HG03025 (cell line): ENCODE measurements at regions not wholly inside any gene's neighbourhood (a gene's known extent, or its start where the extent isn't known, plus 50 kb on each side); places are given as distances from the start of the nearest gene placed in this dataset.
"Not testable (repeated sequence)": the region's sequence is repeated elsewhere in the genome, so short reads cannot be mapped to it uniquely, and the experiment has no call there.

Experiments used
- ATAC-seq: cut with Tn5 transposase; IDR thresholded peaks from one replicate; pipeline ENCODE4 v1.9.1; 2021; ENCODE audit warnings: mild to moderate bottlenecking, moderate library complexity; ENCODE audit not compliant: unreplicated experiment, low FRiP score

DNA sequence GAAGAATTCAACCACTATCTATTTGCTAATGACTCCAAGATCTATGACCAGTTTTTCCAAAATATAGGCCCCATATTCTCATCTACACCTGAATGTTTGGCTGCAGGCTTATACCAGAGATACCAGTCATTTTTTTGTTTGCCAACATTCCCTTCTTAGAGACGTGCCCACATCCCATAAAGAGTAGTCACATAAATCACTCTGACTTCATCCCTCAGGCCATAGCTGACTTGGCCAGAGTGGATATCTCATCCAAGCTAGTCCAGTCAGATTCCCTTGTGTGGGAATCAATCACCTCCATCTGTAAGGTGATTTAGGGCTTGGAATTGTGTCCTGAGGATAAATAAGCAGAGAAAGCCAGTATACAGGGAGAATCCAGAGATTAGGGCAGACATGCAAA, 124.3 kb upstream of the SLC24A2 start:
- no peak for ATAC-seq

DNA sequence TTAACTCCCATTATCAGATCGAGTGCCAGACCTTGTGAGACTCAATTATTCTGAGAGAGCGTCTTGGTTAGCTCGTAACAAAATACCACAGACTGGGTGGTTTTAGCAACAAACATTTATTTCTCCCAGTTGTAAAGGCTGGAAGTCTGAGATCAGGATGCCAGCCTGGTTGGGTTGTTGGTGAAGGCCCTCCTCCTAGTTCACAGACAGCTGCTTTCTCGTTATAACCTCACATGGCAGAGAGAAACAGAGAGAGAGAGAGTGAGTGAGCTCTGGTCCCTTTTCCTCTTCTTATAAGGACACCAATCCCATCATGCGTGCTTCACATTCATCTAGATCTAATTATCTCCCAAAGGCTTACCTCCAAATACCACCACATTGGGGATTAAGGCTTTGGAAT, 114.2 kb upstream of the SLC24A2 start:
- ATAC-seq = no peak

DNA sequence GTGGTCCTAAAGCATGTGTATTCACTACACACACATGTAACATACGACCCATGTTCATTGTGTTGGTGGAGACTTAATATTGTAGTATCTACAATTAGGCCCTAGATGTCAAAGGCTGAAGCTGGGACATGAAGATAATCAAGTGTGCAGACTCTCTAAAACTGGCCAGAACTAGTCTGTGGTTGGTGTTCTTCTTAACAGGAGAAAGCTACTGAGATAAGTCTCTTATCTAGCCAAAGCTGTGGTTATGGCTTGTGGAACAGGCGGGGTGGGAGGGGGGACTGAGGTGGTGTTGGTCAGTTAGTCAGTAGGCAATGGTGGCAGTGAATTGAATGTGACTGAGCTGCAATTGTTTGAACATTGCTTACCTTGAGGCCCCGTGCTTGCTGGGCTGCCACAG, 112.7 kb upstream of the SLC24A2 start:
- ATAC-seq = no peak

DNA sequence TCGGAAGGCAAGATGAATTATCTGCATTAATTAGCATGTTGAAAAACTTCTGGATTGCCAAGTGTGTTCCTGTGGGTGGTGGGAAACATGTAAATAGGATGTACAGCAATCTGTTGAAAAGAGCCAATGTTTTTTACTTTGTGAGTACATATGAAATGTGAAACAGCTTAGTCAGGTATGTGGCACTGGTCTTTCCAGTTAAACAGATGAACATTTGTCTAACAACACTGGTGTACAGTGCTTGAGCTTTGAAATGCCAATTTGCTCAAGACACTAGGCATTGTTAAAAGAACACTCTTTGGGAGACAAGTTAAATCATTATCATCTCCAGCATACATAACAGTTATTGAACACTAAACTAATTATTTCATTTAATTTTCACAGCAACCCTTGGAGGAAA, 107.3 kb upstream of the SLC24A2 start:
- ATAC-seq = no peak

DNA sequence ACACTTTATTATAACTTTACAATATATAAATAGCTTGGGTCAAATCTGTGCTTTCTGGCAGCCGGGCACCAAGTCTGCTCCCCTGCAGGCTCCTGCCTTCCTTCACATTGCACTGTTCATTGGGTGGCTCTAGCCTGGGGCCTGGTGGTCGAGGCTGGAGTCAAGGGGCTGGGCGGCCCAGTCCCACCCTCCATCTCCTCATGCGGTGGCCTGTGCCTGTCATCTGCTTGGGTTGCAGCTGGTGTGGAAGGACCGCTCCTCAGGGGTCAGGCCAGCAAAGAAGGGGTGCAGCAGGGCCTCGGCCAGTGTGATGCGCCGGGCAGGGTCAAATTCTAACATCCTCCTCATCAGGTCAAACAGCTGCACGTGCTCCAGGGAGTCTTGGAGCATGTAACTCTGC, 106.7 kb upstream of the SLC24A2 start:
- ATAC-seq = not testable (repeated sequence)

DNA sequence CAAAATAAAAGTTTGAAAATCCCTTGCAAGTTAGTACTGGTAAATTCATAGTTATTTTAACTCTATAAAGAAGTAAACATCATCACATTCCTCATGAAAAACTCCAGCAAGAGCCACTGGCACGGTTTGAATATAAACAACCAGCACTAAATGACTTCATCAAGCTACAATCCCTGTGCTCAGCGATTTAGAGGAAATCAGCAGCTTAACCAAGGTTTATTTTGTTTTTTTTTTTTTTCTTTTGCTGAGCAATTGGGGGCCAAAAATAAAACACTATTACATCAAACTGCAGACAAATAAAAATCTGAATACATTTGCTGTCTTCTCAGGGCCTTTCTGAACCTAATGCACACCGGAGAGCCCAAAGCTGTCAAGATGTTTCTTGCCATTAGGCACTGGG, 106.2 kb upstream of the SLC24A2 start:
- ATAC-seq = no peak

DNA sequence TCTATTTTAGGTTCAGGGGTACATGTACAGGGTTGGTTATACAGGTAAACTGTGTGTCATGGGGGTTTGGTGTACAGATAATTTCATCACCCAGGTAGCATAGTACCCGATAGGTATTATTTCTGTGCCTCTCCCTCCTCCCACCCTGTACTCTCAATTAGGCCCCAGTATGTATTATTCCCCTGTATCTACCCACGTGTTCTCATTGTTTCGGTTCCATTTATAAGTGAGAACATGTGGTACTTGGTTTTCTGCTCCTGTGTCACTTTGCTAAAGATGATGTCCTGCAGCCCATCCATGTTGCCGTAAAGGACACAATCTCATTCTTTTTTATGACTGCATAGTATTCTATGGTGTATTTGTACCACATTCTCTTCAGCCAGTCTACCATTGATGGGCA, 96.8 kb upstream of the SLC24A2 start:
- no peak for ATAC-seq

DNA sequence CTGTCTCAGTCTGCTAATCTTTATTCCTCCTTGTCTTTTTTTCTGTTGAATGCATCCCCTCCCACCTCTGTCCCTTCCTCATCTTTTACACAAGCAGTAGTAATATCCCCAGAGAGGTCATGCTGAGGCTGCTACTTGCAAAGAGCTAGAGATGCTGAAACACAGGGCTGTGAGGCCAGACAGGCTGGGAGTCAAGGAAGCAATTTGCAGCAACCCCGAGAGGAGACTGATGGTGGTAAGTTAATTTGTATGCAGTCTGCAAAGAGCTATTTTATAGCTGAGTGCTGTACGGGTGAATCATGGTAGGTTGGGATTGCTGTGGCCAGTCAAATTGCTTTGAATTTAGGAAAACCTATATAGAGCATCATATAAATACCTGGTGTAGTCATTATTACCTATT, 90.2 kb upstream of the SLC24A2 start:
- no peak for ATAC-seq

DNA sequence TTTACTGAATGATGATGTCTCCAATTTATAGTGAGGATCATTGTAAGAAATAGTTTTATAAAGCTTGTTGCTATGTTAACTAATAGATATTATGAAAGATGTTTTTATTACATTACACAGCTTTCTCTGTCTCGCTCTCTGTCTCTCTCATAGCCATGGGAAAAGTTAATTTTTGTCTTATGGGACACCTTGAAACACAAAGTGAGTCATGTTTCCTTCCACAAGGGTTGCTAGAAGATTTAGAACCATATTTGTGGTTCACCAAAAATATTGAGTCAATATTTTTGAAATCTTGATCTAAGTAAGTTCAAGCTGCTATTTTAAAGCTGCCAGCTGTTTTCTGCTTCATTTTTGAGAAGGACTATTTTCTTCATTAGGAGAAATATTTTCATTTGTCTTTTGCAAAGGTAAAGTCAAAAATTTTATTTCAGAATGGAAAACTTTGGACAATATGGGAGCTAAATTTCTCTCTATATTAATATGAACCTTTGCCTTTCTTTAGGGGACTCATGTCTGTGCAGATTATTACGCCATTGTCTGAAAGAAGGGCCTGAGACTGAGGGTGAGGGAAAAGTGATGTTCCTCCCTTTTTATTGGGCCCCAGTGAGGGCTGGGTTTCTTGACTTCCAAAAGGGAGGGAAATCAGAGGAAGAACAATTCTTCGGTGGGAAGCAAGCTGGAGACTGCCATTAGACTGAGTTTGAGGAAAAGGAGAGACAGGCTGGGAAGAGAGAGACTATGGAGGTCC, 87.9 kb upstream of the SLC24A2 start:
- no peak for ATAC-seq

DNA sequence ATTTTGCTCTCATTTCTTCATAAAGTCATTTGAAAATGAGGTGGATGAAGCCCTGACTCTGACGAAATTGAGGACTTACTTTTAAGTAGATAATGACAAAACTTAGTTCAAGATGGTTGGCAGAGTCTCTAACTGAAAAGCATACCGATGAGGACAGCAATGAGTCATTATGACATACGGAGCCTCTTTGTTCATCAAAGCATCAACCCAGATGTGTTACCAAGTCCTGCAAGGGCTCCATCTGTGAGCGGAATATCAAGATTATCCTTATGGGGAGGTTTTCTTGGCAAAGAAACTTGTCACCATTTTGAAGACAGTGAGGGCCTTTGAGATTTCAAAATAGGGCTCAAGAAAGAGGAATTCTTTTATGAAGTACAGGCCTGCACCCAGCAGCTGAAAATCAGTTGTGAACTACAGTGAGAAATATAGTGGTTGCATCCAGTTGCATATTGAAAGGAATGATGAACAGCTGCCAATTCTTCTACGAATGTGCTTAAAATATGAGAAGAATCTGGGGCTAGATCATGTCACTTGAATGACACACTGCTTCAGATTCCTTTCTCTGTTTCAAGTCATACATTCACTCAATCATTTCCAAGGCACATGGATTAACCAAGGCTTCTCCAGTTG, 86.6 kb upstream of the SLC24A2 start:
- ATAC-seq = no peak

DNA sequence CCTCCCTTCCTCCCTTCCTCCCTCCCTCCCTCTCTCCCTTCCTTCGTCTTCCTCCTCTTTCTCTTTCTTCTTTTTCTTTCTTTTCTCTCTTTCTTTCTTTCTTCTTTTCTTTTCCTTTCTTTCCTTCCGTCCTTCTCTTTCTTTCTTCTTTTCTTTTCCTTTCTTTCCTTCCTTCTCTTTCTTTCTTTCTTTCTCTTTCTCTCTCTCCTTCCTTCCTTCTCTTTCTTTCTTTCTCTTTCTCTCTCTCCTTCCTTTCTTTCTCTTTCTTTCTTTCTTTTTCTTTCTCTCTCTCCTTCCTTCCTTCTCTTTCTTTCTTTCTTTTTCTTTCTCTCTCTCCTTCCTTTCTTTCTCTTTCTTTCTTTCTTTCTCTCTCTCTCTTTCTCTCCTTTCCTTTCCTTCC, 84.4 kb upstream of the SLC24A2 start:
- ATAC-seq = not testable (repeated sequence)

DNA sequence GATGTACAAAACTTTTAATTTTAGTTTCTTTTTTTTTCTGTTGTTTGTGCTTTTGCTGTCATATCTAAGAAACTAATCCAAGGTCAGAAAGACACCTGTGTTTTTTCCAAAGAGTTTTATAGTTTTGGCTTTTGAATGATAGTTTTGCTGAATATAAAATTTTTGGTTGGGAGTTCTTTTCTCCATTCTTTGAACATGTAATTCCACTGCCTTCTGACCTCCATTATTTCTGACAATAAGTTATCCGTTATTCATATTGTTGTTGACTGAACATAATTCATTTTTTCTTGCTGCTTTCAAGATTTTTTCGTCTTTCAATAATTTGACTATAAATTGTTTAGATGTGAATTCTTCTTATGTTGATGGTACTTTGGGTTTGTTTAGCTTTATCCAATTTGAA, 82.2 kb upstream of the SLC24A2 start:
- no peak for ATAC-seq

DNA sequence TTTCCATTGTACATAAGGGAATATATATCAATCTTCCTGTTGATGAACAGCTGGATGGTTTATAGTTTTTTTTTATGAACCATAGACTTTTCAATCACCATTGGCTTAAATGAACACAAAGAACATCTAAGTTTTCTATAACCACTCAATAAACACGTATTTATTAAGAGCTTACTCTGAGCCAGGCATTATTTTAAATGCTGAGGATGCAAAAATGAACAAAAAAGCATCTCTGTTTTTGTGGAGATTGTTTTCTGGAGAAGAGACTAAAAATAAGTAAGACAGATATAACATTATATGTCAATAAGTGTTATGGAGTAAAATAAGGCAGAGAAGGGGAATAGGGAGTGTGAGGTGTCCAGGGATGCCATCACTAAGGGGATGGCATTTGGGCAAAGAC, 52.1 kb upstream of the SLC24A2 start:
- ATAC-seq = no peak
